HG02763 (cell line): ENCODE measurements at regions not wholly inside any gene's neighbourhood (a gene's known extent, or its start where the extent isn't known, plus 50 kb on each side); places are given as distances from the start of the nearest gene placed in this dataset.
A peak's percentile ranks its signal among the peaks of the same experiment; 100 is the strongest.

Source experiments
- ATAC-seq: cut with Tn5 transposase; IDR thresholded peaks from one replicate; pipeline ENCODE4 v1.9.1; 2021; ENCODE audit warnings: mild to moderate bottlenecking, moderate library complexity; ENCODE audit not compliant: unreplicated experiment

DNA sequence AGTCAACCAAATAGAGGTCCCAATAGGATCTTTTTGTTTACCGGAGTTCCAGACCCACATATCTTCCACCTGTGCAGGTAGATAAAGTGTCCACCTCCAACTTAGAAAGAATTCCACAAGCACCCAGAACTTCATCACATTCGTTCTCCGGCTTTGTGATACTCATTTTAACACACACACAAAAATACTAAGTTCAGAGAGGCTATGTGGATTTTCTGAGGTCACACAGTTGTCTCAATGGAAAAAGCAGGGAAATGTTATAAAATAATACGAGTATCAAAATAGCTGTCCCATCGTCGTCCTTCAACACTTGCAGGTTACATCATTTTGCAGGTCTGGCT lies 137.5 kb downstream of the TMCO5A start:
- no peak for ATAC-seq

DNA sequence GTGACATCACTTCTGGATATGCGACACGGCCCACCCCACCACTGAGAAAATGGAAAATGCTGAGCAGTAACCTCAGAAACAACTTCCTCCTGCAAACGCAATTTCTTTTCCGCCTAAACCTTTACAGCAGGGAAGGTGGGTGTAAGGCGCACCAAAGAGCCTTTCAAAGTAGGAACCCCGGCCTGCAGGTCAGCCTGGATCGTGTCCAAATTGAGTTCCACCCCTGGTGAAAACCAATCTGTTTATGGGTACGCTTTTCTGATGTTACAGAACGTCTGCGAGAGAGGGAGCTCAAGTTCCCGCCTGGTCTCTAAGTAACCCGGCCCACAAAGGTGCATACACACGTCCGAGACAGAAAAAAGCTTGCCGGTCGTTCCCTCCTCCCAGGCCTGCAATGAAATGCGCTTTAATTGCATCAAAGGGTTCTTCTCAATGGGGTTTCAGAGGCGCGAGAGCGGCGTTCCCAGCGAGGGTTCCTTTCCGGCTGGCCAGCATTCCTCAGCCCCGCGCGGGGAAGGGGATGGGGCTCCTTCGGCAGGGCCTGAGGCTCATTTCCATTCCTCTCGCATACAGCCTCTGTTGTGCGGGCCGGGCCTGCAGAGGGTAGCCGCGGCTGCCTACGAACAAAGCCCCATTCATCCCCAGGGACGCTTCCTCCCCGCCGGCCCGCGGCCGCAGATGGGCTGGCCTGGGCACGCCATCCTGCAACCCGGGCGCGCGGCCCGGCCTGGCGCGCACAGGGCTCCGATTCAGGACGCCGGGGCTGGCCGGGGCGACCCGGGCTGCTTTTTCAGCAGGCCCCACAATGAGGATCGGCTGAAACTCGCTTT lies 138.1 kb downstream of the TMCO5A start:
- ATAC-seq = peak; percentile 64

DNA sequence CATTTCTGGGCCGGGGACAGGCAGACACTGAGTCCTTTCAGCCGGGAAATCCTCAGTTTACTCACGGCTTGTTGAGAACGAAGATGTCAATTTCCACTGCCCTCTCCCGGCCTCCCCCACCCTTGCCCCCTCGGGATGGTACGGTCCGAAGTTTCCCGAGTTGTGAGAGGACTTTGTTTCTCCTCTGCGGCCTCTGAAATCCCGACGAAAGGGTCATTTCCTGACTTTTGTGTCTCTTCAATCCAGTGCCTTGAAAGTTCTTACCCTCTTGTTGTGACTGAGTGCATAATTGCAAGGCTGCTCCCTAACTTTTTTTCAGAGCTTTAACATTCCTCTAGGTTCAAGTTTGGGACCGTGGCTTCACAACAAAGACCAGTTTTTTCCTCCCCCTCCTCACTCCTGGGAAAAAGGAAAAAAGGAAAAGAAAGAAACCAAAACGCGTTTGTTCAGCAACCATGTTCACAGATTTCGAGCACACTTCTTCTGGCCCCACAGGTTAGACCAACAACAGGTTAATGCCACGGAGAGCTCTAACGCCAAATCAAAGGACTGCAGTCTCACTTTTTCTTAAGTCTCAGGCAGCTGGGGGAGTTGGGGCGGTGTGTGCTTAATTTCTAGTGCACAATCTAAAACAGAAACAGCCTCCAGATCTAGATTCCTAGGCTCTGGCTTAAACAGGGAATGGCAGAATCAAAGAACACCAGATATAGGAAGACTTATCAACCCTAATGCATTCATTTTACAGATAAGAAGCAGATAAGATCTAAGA lies 138.9 kb downstream of the TMCO5A start:
- no peak for ATAC-seq

DNA sequence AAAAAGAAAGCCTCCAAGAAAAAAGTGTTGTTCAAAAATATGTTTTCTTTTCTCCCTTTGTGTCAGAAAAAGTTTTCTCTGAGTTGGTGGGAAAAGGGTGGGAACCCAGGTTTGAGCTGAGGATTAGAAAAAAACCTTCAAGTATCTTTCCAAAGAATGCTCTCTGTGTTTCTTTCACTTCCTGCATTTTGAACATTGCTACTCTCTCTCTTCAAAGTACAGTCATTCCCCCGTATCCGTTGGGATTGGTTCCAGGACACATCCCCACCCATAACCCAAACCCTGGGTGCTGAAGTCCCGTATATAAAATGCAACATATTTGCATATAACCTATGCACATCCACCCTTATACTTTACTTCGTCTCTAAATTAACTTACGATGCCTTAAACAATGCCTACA lies 139.6 kb downstream of the TMCO5A start:
- ATAC-seq = no peak

DNA sequence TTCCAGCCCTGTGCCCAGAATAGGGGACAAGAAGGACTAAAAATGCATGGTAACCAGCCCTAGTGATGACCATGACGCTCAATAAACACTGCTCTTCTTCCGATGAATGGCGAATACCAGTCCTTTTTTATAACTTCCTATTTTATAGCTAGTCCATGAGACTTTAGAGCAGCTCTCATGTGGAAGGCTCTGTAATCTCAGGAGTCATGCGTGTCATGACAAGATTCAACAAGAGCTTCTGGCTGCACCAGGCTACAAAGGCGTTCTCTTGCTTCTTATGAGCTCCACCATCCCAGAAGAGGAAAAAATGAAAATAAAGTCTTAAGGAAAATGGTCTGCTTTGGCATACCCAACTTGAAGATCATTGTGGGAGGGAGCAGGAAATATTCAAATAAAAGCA lies 141.0 kb downstream of the TMCO5A start:
- no peak for ATAC-seq

DNA sequence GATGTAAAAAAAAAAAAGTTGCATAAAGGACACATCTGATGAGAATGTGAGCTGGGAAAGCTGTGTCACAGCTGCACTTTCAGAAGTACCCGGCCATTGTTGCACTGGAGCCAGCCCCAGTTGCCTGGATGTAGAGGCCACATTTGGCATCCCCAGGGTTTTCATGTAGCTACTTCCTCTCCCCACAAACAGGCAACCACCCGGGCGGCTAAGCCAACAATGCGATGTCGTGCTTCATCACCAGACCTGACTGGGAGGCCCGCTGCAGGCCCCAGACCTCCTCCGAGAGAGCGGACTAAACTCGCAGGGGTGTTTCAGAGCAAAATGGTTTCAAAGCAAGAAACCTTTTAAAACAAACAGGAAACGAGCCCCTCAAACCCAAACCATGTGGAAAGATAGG lies 142.3 kb downstream of the TMCO5A start:
- no peak for ATAC-seq

DNA sequence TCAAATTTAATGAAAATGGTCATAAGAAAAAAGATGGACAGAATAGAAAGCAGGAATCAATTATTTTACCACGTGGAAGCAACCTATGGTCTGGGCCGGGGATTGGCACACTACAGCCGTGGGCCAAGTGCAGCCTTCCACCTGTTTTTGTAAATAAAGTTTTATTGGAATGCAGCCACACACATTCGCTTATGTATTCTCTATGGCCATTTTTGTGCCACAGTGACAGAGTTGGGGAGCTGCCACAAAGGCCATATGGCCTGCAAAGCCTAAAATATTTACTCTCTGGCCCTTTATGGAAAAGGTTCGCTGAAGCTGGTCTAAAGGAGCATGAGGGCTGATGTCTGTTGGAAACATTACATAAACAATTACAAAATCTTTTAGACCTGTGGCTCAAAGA lies 144.8 kb downstream of the TMCO5A start:
- ATAC-seq = no peak

DNA sequence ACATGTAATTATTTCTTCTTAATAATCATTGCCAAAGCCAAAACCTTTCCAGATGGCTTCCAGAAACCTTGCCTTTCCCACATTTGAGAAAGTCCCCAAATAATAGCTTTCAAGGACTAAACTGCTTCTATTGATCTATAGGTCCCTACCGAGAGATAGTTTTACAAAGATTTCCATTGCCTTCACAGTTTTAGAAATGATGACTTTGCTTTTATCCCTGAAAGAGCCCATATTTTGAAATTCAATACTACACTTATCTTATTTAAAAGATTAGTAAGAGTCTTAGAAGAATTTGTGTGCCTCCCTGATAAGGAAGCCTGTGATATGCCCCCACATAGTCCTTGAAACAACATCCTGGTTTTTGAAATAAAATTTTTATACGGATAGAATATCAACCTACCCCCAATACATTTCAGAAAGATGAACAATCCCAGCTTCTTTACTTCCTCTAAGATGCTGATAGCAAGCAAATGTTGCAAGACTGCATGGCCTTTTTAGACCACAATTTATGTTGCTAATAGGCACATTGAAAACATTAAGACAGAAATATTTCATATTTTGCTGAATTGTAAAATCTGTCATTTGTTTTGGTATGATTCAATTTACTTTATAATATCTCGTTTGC lies 146.3 kb downstream of the TMCO5A start:
- ATAC-seq = no peak

DNA sequence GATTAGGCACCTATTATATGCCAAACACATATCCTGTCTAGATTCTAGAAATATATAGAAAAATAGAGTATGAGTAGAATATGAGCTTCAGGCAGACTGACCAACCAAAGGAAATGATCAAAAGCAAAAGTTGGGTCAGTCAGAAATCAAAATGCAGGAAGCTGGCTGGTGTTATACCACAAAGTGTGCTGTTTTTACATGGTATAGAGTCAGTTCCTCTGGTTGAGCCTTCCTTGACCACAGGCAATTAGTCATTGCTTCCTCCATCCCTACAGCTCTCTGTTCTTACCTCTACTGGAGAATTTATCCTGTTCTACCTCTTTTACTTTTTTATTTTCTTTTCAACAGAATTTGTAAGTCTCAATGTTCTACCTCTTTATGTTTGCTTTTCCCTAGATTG lies 149.8 kb downstream of the TMCO5A start:
- ATAC-seq = peak; percentile 66

DNA sequence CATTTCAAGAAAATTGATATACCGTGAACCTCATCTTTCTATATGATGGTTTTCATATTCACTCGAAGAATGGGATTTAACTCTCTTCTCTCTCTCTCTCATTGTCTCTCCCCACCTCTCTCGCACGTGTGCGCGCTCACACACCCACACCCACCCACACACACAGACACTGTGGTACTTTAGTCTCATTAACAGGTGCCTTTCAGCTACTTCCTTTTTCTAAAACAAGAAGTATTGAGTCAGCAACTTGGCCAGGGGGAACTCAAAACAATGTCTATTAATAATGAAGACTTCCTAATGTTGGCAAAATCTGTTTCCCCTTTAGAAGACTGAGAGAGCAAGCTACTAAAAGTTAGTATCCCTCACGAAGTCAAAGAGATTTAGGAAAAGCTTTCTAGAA lies 150.7 kb downstream of the TMCO5A start:
- peak; percentile 78 for ATAC-seq

DNA sequence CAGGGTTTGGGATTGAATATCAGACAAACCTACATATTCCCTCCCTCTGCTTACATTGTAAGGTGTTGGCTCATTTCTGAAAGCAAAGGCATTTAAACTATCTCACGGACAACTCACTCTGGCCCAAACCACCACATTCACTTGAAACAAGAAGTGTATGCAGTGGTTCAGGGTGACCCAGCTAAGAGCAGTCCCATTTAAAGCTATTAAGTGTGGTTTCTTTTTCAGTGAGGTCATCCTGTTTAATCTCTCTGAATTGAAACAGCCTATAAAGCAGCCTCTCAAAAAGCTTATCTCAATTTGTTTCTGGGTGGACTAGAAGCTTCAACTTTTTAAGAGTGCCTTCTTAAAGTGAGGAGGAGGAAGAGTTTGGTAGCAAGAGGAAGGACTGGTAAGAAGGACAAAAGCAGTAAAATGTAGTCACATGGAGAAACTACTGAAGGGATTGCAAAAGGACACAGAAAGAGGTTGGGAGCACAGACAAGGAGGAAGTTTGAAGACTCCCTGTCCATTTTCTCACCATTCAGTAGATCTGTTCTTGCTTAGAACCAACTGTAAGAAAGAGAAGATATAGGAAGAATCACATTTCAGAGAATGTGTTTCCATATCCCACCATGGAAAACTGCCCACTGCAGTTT lies 151.6 kb downstream of the TMCO5A start:
- peak; percentile 44 for ATAC-seq

DNA sequence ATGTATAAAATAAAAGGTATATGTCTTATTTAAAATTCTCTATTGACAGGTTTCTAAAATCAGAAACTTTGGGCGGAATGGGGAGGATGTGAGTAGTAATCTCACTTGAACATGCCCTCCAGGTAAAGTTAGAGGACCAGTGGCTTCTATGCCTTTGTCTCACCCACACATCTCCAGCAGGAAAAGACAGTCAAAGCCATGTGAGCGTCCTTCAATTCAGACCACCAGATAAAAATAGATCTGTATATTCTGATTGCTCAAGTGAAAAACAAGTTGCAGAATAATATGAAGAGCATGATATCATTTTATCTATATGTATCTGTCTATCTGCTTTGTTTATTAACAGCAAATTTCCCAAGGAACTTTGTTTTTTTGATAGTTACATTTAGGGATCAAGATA lies 152.2 kb downstream of the TMCO5A start:
- no peak for ATAC-seq

DNA sequence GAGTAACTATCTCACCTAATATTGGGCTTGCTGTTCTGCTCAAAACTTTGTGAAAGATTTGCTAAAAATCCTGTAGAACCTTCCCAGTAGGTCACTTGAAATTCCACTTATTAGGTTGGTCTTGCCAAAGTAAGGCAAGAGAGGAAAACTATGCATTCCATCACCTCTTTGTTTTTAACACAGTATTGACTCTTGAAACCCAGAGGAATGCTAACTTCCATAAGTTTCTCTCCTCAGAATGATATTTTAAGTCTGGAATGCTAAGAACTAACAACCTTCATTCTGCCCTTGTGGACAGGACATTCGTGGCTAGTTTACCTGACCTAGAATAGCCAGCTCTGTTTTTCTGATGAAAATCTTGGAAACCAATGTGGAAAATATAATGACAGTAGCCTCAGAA lies 154.5 kb downstream of the TMCO5A start:
- ATAC-seq = no peak

DNA sequence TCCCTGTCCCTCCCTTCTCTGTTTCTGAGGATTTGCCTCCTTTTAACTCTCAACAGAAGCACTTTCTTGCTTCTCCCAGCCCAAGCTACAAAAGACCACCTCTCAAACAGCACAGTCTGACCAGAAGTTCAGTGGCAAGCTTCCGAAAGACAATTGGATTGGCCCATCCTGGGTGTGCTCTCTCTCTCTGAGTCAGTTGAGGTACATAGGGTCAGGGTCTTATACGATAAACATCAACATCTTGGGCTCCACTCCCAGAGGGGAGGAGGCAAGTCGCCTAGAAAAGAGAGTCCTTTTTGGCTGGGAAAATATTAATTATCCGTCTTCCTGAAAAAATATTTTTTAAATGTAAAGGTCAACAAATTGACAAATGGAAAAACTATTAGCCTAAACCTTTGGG lies 155.8 kb downstream of the TMCO5A start:
- no peak for ATAC-seq

DNA sequence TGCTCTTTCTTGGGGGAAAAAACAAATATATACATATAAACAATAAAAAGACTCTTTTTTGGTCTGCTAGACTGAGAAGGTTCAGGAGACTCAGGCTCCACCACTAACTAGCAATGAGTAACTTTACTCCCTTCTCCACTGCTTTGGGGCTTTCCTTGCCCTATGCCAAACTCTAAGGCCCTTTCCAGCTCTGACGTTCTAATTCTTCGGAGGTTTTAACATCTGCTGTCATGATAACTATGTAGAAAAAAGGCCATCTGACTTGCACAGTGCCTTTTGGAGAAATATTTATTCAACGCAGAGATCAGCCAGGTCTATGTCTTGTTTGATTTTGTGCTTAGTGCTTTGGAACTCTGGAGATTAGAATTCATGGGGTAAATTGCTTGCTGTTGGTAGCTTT lies 156.2 kb downstream of the TMCO5A start:
- no peak for ATAC-seq

DNA sequence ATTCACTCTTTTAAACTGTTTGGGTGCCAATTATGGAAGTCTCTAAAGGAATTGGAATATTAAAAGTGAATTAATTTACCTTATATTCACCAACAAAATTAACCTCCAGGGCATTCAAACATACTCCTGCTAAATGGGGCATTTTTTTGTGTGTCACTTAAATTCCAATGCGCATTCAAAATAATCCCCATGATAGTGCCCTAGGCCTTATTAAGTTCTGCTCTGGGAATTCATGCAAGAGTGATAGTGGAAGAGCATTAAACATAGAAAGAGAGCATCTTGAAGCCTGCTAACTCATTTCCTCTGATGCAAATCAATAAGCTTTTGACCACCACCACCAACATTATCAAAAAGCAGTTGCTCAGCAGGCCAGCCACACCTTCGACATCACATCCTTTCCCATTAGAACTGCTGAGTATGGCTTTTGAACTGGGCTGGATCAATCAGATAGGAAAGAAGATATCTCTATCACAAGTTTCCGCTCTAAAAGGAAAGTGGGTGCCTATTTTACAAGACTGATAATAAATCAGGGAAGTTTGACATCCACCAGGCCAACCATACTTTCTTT lies 156.7 kb downstream of the TMCO5A start:
- no peak for ATAC-seq

DNA sequence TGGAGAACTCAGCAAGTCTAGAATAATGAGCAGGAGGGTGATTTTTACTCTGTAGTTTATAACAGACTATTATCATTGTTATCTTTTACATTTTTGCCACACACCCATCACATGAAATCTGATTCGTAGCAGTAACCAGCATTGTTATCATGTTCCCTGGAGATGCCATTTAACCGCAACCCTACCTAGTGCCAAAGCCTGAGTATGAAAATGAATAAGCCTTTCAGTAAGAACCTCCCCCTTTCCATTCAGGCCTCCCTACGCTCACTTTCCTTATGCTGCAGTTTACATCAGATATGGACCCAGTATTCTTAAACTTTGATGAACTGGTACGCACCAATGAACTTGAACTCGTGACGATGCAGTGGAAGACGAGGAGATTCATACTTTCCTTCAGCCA lies 158.7 kb upstream of the SPRED1 start:
- ATAC-seq = no peak

DNA sequence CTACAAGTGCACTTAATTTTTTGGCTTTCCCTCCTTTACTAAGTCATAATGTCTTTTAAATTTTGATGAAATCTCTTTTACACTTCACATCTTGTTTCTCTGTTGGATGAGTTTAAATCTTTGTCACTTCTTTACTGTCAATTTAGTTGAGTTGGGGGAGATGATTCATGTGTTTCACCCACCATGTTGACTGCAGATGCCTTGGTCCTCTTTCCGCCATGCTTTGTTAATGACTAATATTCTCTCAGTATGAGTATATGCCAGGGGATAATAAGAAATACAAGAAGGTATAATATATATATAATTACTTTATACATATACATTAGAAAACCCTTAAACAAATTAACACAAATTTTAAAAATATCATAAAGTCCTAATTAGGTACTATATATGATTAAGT lies 149.7 kb upstream of the SPRED1 start:
- ATAC-seq = no peak

DNA sequence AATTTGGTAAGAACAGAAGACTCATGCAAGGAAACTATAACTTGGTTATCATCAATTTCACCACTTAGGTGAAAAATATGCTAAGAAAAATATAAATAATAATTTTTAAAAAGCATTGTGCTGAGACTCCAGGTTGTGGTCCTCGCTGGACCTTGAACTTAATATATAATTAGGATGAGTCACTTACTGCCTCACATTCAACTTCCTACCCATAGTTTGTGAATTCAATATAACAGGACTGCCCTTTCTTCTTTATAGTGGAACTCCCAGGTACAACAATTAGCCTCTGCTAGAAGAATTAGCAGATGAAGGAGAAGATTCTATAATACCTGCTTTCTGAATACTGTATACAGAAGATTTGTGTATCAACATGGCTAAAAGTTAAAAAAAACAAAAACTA lies 149.1 kb upstream of the SPRED1 start:
- no peak for ATAC-seq

DNA sequence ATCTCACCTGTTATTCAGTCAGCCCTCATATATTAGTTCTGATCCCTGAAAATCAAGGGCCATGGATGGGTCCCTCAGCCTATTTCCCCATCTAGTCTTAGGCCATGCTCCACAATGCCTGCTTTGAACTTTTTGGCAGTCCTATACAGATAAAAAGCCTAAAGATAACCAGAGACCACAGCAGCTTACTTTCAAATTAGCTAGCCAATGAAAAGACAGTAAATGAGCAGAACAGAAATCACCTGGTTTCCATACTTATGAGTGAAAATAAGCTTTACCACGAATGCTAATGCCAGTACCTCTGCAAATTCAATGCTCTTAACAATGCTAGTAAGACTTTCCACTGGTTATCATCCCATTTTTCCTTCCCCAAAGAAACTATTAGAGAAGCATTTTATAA lies 141.6 kb upstream of the SPRED1 start:
- no peak for ATAC-seq

DNA sequence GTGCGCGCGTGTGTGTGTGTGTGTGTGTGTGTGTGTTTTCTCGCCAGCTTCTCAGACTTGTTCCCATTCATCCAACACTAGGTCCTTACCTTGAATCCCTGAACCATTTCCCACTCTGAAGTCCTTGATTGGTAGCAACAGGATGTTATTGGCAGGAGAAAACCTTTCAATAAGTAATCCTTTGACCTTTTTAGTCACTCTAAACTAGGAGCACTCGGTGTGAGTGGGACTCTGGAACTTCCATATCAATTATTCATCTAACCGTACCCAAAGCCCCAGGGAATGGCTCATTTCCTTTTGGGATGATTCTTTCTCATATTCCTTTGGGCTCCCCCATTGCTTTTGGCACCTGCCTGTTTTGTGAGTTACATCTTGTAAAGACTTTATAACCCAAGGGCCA lies 140.2 kb upstream of the SPRED1 start:
- ATAC-seq = no peak
